HL-60 (cell line): ENCODE measurements at regions not wholly inside any gene's neighbourhood (a gene's known extent, or its start where the extent isn't known, plus 50 kb on each side); places are given as distances from the start of the nearest gene placed in this dataset.

Experiments used
- DNase-seq, 2 experiments: peaks; one replicate each; pipeline ENCODE4 v3.0.0-alpha.2; 2010 to 2020; ENCODE audit warnings: low read depth in 1 of 2, low spot score in 1 of 2
- H3K27ac ChIP-seq: fragments of 250-450 bp; sonication (Bioruptor Pico); replicated peaks from 2 replicates; pipeline ENCODE4 v1.5.1; 2020; ENCODE audit warnings: mild to moderate bottlenecking, moderate library complexity
- H3K27me3 ChIP-seq: fragments of 250-450 bp; sonication (Bioruptor Pico); 2 replicates; pipeline ENCODE4 v1.5.1; 2021; ENCODE audit warnings: mild to moderate bottlenecking, moderate library complexity; ENCODE audit not compliant: insufficient read depth, poor library complexity, severe bottlenecking
- H3K4me3 ChIP-seq: replicated peaks from 2 replicates; pipeline ENCODE4 v1.5.1; 2011; ENCODE audit warnings: mild to moderate bottlenecking, control low read depth, low read length; ENCODE audit not compliant: insufficient read depth
- GABPA ChIP-seq: IDR thresholded peaks from 2 replicates; pipeline ENCODE4 v1.6.1; 2012; ENCODE audit warnings: low read depth
- POLR2AphosphoS5 ChIP-seq: IDR thresholded peaks from 2 replicates; pipeline ENCODE4 v1.6.1; 2012; ENCODE audit warnings: low read depth
- SPI1 ChIP-seq: IDR thresholded peaks from 2 replicates; pipeline ENCODE4 v1.6.1; 2012; ENCODE audit warnings: low read depth, mild to moderate bottlenecking, borderline replicate concordance
- TF ChIP-seq, protein P1 (sequence below): IDR thresholded peaks from one replicate; pipeline ENCODE4 v1.5.1; 2011; ENCODE audit warnings: low read length, control low read depth, inconsistent platforms; ENCODE audit not compliant: insufficient read depth
- TF ChIP-seq, protein P2 (sequence below): IDR thresholded peaks from 2 replicates; pipeline ENCODE4 v1.6.1; 2012; ENCODE audit warnings: low read depth; ENCODE audit not compliant: insufficient replicate concordance

DNA sequence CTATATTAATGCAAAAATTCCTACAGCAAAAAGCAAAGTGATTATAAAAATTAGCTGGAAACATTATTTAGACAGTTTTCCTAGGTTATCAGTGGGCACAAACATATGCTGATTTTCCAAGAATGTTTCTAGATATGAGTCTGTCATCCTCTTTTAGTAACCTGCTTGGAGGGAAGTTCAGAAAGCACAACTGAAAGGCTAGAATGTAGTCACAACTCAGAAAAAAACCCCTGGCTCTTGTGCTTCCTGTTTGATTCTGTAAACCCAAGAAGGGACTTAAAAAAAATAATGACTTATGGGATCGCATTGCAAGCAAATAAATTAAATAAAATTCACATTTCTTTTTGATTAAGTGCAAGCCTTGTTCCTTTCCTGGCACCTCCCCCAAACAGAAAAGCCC is 708.4 kb upstream of the EPHA7 start:
- Histone ChIP-seq H3K4me3 (no peak overlapping the region), H3K27ac (no peak overlapping the region), H3K27me3 (no peaks in the 10 kb centered on the region)
- TF ChIP-seq POLR2AphosphoS5: no peak
- TF ChIP-seq SPI1: no peak
- TF ChIP-seq, protein P1, sequence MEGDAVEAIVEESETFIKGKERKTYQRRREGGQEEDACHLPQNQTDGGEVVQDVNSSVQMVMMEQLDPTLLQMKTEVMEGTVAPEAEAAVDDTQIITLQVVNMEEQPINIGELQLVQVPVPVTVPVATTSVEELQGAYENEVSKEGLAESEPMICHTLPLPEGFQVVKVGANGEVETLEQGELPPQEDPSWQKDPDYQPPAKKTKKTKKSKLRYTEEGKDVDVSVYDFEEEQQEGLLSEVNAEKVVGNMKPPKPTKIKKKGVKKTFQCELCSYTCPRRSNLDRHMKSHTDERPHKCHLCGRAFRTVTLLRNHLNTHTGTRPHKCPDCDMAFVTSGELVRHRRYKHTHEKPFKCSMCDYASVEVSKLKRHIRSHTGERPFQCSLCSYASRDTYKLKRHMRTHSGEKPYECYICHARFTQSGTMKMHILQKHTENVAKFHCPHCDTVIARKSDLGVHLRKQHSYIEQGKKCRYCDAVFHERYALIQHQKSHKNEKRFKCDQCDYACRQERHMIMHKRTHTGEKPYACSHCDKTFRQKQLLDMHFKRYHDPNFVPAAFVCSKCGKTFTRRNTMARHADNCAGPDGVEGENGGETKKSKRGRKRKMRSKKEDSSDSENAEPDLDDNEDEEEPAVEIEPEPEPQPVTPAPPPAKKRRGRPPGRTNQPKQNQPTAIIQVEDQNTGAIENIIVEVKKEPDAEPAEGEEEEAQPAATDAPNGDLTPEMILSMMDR: no peak
- TF ChIP-seq, protein P2, sequence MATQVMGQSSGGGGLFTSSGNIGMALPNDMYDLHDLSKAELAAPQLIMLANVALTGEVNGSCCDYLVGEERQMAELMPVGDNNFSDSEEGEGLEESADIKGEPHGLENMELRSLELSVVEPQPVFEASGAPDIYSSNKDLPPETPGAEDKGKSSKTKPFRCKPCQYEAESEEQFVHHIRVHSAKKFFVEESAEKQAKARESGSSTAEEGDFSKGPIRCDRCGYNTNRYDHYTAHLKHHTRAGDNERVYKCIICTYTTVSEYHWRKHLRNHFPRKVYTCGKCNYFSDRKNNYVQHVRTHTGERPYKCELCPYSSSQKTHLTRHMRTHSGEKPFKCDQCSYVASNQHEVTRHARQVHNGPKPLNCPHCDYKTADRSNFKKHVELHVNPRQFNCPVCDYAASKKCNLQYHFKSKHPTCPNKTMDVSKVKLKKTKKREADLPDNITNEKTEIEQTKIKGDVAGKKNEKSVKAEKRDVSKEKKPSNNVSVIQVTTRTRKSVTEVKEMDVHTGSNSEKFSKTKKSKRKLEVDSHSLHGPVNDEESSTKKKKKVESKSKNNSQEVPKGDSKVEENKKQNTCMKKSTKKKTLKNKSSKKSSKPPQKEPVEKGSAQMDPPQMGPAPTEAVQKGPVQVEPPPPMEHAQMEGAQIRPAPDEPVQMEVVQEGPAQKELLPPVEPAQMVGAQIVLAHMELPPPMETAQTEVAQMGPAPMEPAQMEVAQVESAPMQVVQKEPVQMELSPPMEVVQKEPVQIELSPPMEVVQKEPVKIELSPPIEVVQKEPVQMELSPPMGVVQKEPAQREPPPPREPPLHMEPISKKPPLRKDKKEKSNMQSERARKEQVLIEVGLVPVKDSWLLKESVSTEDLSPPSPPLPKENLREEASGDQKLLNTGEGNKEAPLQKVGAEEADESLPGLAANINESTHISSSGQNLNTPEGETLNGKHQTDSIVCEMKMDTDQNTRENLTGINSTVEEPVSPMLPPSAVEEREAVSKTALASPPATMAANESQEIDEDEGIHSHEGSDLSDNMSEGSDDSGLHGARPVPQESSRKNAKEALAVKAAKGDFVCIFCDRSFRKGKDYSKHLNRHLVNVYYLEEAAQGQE: no peak
- no peak for TF ChIP-seq GABPA
- DNase-seq: no peak

- TF ChIP-seq SPI1 (no peak), GABPA (no peak), POLR2AphosphoS5 (no peak)
- TF ChIP-seq, protein P1: no peak
- TF ChIP-seq, protein P2: no peak
- DNase-seq: no peak
- Histone ChIP-seq H3K4me3 (no peak overlapping the region), H3K27me3 (no peaks in the 10 kb centered on the region), H3K27ac (no peak overlapping the region)
These were observed 705.0 kb upstream of the EPHA7 start for GRCh38 chr6:94124333-94124732.

DNA sequence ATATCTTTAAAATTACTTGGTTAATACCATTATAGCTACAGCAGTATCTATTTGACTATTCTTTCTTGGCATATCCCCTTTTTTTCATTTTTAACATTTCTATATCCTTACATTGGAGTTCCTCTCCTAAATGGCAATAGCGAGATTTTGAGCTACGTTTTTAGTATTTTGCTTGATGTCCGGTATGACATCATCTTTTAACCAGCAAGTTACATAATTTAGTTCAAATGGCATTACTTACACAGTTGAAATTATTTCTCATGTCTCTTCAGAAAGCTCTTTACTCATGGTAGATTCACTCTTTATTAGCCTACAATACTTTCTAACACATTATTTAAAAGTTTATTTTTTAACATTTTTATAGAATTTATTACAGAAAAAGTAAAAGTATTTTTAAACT is 701.7 kb upstream of the EPHA7 start:
- no peak for TF ChIP-seq POLR2AphosphoS5
- TF ChIP-seq SPI1: no peak
- no peak for TF ChIP-seq GABPA
- H3K27me3 ChIP-seq: no peaks in the 10 kb centered on the region
- H3K27ac ChIP-seq: no peak overlapping the region
- no peak for DNase-seq
- no peak overlapping the region for H3K4me3 ChIP-seq

- H3K27me3 ChIP-seq: no peaks in the 10 kb centered on the region
- H3K27ac ChIP-seq: no peak overlapping the region
- H3K4me3 ChIP-seq: no peak overlapping the region
- no peak for DNase-seq
- TF ChIP-seq, protein P1: no peak
- TF ChIP-seq SPI1: no peak
- no peak for TF ChIP-seq GABPA
- TF ChIP-seq POLR2AphosphoS5: no peak
- TF ChIP-seq, protein P2: no peak
These were observed 679.7 kb upstream of the EPHA7 start for GRCh38 chr6:94099072-94099471.
